ENCODE measurements at regions not wholly inside any gene's neighbourhood (a gene's known extent, or its start where the extent isn't known, plus 50 kb on each side); places are given as distances from the start of the nearest gene placed in this dataset.

GRCh38 chr1:118246646-118247045 lies 61.6 kb upstream of the SPAG17 start:
- Histone ChIP-seq H3K27me3 (ENCODE audit: control insufficient read depth, insufficient read depth, low read length) (no peaks in the 10 kb centered on the region), H3K36me3 (replicated peaks; ENCODE audit: control insufficient read depth, insufficient read depth, low read length) (no peaks in the 10 kb centered on the region), H3K4me3 (ENCODE audit: insufficient read depth, low read depth, low read length) (no peak overlapping the region)
- DNase-seq, result no peak

- Histone ChIP-seq H3K4me3 (ENCODE audit: insufficient read depth, low read depth, low read length) (no peak overlapping the region), H3K36me3 (replicated peaks; ENCODE audit: control insufficient read depth, insufficient read depth, low read length) (no peaks in the 10 kb centered on the region), H3K27me3 (ENCODE audit: control insufficient read depth, insufficient read depth, low read length) (no peaks in the 10 kb centered on the region)
- DNase-seq, result no peak
These were observed 59.2 kb upstream of the SPAG17 start for GRCh38 chr1:118244194-118244593.

GRCh38 chr1:118243269-118243668 lies 58.2 kb upstream of the SPAG17 start:
- no peak for DNase-seq
- Histone ChIP-seq H3K36me3 (replicated peaks; ENCODE audit: control insufficient read depth, insufficient read depth, low read length) (no peaks in the 10 kb centered on the region), H3K4me3 (ENCODE audit: insufficient read depth, low read depth, low read length) (no peak overlapping the region), H3K27me3 (ENCODE audit: control insufficient read depth, insufficient read depth, low read length) (no peaks in the 10 kb centered on the region)

Data from H7 (cell line).